Activated CD4-positive, alpha-beta T cell treated with anti-CD3 and anti-CD28 coated beads for 36 hours (primary cell): ENCODE measurements at regions not wholly inside any gene's neighbourhood (a gene's known extent, or its start where the extent isn't known, plus 50 kb on each side); places are given as distances from the start of the nearest gene placed in this dataset.

ENCODE experiments used
- ATAC-seq: fragments of 200-7000 bp; cut with Tn5 transposase; one replicate; pipeline ENCODE4 v1.10.0; 2021; ENCODE audit warnings: mild to moderate bottlenecking, moderate library complexity
- CTCF ChIA-PET: fragments of 350-600 bp; sonication (Branson Sonifier 250); formaldehyde crosslinking; loops from one replicate; lab custom pipeline; 2021; ENCODE audit warnings: antibody characterized with exemption; lab: Charles Lee
- POLR2A ChIA-PET: fragments of 350-600 bp; sonication (Branson Sonifier 250); formaldehyde crosslinking; loops from one replicate; lab custom pipeline; 2021; ENCODE audit warnings: antibody characterized with exemption, inconsistent platforms; lab: Charles Lee
- DNase-seq: peaks from one replicate; pipeline ENCODE4 v3.0.0-alpha.2; 2020
- H3K27ac Mint-ChIP-seq: one replicate; pipeline ENCODE4 v1.8.0; 2021; ENCODE audit warnings: mixed read lengths
- H3K27me3 Mint-ChIP-seq: one replicate; pipeline ENCODE4 v1.8.0; 2021; ENCODE audit warnings: mixed read lengths
- H3K36me3 Mint-ChIP-seq: one replicate; pipeline ENCODE4 v1.8.0; 2021; ENCODE audit warnings: low read depth, mixed read lengths
- H3K4me1 Mint-ChIP-seq: one replicate; pipeline ENCODE4 v1.8.0; 2021; ENCODE audit warnings: mixed read lengths
- H3K4me3 Mint-ChIP-seq: one replicate; pipeline ENCODE4 v1.8.0; 2021; ENCODE audit warnings: mild to moderate bottlenecking, moderate library complexity, mixed read lengths
- H3K9me3 Mint-ChIP-seq: one replicate; pipeline ENCODE4 v1.8.0; 2021; ENCODE audit warnings: low read depth, mixed read lengths
- intact Hi-C, 2 experiments: fragments of 100-400 bp; cut with DNase I in 1 of 2; cut with micrococcal nuclease in 1 of 2; formaldehyde crosslinking; loops; one replicate each; pipeline versions ENCODE4 v1.14.2 to v1.15.1; 2022 to 2024; cut with DNase I, micrococcal nuclease

- ChIA-PET POLR2A (no interaction called here), CTCF (no interaction called here)
- intact Hi-C loops, result no loop called here
- H3K27me3 Mint-ChIP-seq, result no peaks in the 10 kb centered on the region
- DNase-seq (no peak), ATAC-seq (no peak)
- no peaks in the 10 kb centered on the region for H3K36me3 Mint-ChIP-seq
- no peaks in the 10 kb centered on the region for H3K9me3 Mint-ChIP-seq
- no peak overlapping the region for H3K4me3 Mint-ChIP-seq
- no peak overlapping the region for H3K27ac Mint-ChIP-seq
- no peaks in the 10 kb centered on the region for H3K4me1 Mint-ChIP-seq
Measured at GRCh38 chr2:155026651-155027174, 328.2 kb downstream of the KCNJ3 start.

DNA sequence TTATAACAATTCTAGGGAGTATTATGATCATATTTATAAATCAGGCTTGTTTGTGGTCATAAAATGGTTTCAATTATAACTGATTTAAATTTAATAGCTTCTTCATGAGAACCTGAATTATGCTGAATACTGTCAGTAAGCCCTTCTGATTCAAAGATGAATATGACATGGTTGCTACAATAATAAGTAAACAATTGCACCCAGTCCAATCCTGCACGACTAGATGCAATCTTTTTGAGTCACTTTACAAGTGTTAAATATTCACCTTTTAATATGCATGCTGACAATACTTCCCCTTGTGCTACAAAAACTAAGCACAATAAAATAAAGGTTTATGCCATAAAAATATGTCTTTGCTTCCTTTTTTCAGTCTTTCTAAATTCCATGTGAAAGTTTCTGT is 325.2 kb downstream of the KCNJ3 start:
- ATAC-seq, result no peak
- Mint-ChIP-seq H3K4me3 (no peak overlapping the region), H3K9me3 (no peaks in the 10 kb centered on the region), H3K27ac (no peak overlapping the region), H3K27me3 (no peaks in the 10 kb centered on the region), H3K36me3 (no peaks in the 10 kb centered on the region), H3K4me1 (no peaks in the 10 kb centered on the region)
- POLR2A ChIA-PET, result no interaction called here
- intact Hi-C loops, result no loop called here
- DNase-seq, result no peak
- CTCF ChIA-PET, result interaction anchor here (0.6 kb wide), 1 partner anchor 543 kb away, joined by 3 read pairs; no protein-coding TSS in a partner anchor

DNA sequence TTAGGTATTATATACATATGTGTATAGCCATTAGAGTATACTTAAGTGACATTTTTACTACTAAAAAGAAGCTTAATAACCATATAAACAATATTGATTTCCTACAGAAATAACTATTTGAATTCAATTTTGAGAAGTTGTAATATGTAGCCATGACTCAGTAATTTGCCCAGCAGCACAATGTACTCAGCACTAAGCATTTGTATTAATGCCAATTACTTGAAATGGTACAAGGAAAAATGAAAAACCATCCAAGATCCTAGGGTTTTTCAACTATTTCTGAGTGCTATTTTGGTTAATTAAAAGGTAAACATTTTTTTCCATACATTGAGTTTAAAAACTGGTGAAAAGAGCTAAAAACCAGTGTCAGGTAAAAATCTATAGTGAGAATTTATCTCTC is 324.0 kb downstream of the KCNJ3 start:
- ATAC-seq (no peak), DNase-seq (no peak)
- intact Hi-C loops, result no loop called here
- no peaks in the 10 kb centered on the region for H3K36me3 Mint-ChIP-seq
- no peaks in the 10 kb centered on the region for H3K9me3 Mint-ChIP-seq
- ChIA-PET CTCF (interaction anchor here (1.7 kb wide), 1 partner anchor 10 kb away, joined by 4 read pairs; no protein-coding TSS in a partner anchor), POLR2A (no interaction called here)
- no peaks in the 10 kb centered on the region for H3K4me1 Mint-ChIP-seq
- no peak overlapping the region for H3K27ac Mint-ChIP-seq
- no peaks in the 10 kb centered on the region for H3K27me3 Mint-ChIP-seq
- H3K4me3 Mint-ChIP-seq, result no peak overlapping the region

- ATAC-seq (no peak), DNase-seq (no peak)
- Mint-ChIP-seq H3K27me3 (no peaks in the 10 kb centered on the region), H3K4me1 (no peaks in the 10 kb centered on the region), H3K27ac (no peak overlapping the region), H3K9me3 (no peaks in the 10 kb centered on the region), H3K36me3 (no peaks in the 10 kb centered on the region), H3K4me3 (no peak overlapping the region)
- CTCF ChIA-PET, result interaction anchor here (1.7 kb wide), 1 partner anchor 9 kb away, joined by 4 read pairs; no protein-coding TSS in a partner anchor
- POLR2A ChIA-PET, result no interaction called here
- intact Hi-C loops, result no loop called here
Measured at GRCh38 chr2:155021618-155022017, 323.1 kb downstream of the KCNJ3 start.

- Mint-ChIP-seq H3K4me1 (no peaks in the 10 kb centered on the region), H3K27me3 (no peaks in the 10 kb centered on the region), H3K4me3 (no peak overlapping the region), H3K36me3 (no peaks in the 10 kb centered on the region), H3K27ac (no peak overlapping the region), H3K9me3 (peaks cover under 1% of the 10 kb centered on the region)
- ChIA-PET POLR2A (no interaction called here), CTCF (no interaction called here)
- no peak for ATAC-seq
- intact Hi-C loops, result no loop called here
- DNase-seq, result no peak
Measured at GRCh38 chr2:155020246-155020645, 321.8 kb downstream of the KCNJ3 start.

GRCh38 chr2:155010925-155011324 is 312.4 kb downstream of the KCNJ3 start:
- no peak overlapping the region for H3K4me3 Mint-ChIP-seq
- POLR2A ChIA-PET, result no interaction called here
- ATAC-seq, result no peak

GRCh38 chr2:154995361-154995760 is 296.9 kb downstream of the KCNJ3 start:
- no peak for ATAC-seq
- no peak for DNase-seq
- CTCF ChIA-PET, result no interaction called here
- Mint-ChIP-seq H3K4me1 (no peaks in the 10 kb centered on the region), H3K27ac (no peak overlapping the region), H3K36me3 (no peaks in the 10 kb centered on the region), H3K4me3 (no peak overlapping the region), H3K27me3 (no peaks in the 10 kb centered on the region), H3K9me3 (peaks cover under 1% of the 10 kb centered on the region)
- intact Hi-C loops, result no loop called here
- POLR2A ChIA-PET, result no interaction called here

More at GRCh38 chr2:155010925-155011324, 312.4 kb downstream of the KCNJ3 start:
- Mint-ChIP-seq H3K27me3 (no peaks in the 10 kb centered on the region), H3K27ac (no peak overlapping the region), H3K9me3 (peaks cover 6% of the 10 kb centered on the region), H3K36me3 (no peaks in the 10 kb centered on the region), H3K4me1 (no peaks in the 10 kb centered on the region)
- DNase-seq, result no peak
- CTCF ChIA-PET, result no interaction called here
- intact Hi-C loops, result no loop called here

DNA sequence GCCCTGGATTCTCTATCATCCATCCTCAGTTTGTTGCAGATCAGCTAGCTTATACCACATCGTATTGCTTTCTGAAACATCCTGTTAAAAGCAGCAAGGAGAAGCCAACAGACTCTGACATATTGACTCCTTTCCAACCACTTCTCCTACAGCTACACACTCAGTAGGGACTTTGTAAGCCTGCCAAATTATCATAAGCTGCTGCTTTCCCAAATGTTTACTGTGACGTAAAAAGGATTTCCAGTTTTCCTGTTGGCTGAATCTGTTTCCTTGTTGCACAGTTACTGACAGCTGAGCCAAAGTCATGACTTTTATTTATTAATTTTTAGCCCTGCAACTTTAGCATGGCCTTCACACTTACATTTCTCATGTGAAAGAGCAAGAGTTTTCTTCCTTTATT is 294.3 kb downstream of the KCNJ3 start:
- no peak for ATAC-seq
- Mint-ChIP-seq H3K27me3 (no peaks in the 10 kb centered on the region), H3K36me3 (no peaks in the 10 kb centered on the region), H3K4me1 (no peaks in the 10 kb centered on the region), H3K9me3 (peaks cover 3% of the 10 kb centered on the region), H3K27ac (no peak overlapping the region), H3K4me3 (no peak overlapping the region)
- ChIA-PET POLR2A (no interaction called here), CTCF (no interaction called here)
- DNase-seq, result no peak
- intact Hi-C loops, result no loop called here

GRCh38 chr2:154978710-154979109 is 280.2 kb downstream of the KCNJ3 start:
- H3K36me3 Mint-ChIP-seq, result no peaks in the 10 kb centered on the region
- ChIA-PET POLR2A (no interaction called here), CTCF (no interaction called here)
- no peaks in the 10 kb centered on the region for H3K4me1 Mint-ChIP-seq
- intact Hi-C loops, result no loop called here
- DNase-seq (no peak), ATAC-seq (no peak)
- no peaks in the 10 kb centered on the region for H3K27me3 Mint-ChIP-seq
- H3K9me3 Mint-ChIP-seq, result peaks cover 1% of the 10 kb centered on the region
- H3K4me3 Mint-ChIP-seq, result no peak overlapping the region
- H3K27ac Mint-ChIP-seq, result no peak overlapping the region

DNA sequence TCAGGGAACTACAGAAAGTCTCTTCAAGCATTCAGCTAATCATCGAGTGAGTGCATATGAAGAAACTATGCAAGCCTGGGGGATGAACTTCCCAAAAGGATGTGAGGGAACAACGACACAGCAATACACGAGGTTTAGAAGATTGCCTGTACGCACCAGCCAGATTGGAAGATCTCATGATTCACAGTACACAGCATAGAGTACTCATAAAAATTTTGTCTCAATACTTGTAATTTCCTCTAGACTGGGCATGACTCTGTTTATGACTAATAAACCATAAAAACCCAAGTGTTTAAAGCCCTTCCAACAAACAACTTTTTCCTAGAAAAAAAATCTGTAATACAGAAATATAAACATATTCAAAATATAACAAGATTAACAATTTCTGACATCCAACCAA is 279.7 kb downstream of the KCNJ3 start:
- Mint-ChIP-seq H3K9me3 (peaks cover 1% of the 10 kb centered on the region), H3K27ac (no peak overlapping the region), H3K4me1 (no peaks in the 10 kb centered on the region), H3K36me3 (no peaks in the 10 kb centered on the region), H3K4me3 (no peak overlapping the region), H3K27me3 (no peaks in the 10 kb centered on the region)
- ATAC-seq (no peak), DNase-seq (no peak)
- ChIA-PET POLR2A (no interaction called here), CTCF (no interaction called here)
- intact Hi-C loops, result no loop called here

GRCh38 chr2:154974041-154974440 is 275.5 kb downstream of the KCNJ3 start:
- intact Hi-C loops, result no loop called here
- Mint-ChIP-seq H3K36me3 (no peaks in the 10 kb centered on the region), H3K27ac (no peak overlapping the region), H3K4me1 (no peaks in the 10 kb centered on the region), H3K27me3 (no peaks in the 10 kb centered on the region), H3K9me3 (peaks cover 3% of the 10 kb centered on the region), H3K4me3 (no peak overlapping the region)
- DNase-seq (no peak), ATAC-seq (no peak)
- ChIA-PET POLR2A (no interaction called here), CTCF (no interaction called here)

DNA sequence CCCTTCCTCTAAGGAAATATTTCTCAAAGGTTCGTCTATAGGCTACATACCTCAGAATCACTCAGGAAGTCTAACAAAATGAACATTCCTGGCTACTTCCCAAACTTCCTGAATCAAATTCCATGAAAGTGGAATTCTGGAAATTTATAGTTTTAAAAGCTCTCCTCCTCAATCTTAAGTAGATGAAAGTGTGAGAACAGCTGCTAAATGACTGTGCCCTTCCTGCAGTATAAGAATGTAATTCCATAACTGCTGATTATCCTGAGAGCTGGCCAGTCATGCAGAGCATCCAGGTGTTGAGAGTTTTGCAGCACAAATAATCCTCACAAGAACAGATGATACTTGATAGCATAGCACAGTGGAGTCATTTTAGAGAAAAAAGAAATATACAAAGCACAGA is 265.0 kb downstream of the KCNJ3 start:
- peaks cover 2% of the 10 kb centered on the region for H3K9me3 Mint-ChIP-seq
- no peaks in the 10 kb centered on the region for H3K27me3 Mint-ChIP-seq
- intact Hi-C loops, result no loop called here
- CTCF ChIA-PET, result no interaction called here
- no peak for ATAC-seq
- H3K4me1 Mint-ChIP-seq, result no peaks in the 10 kb centered on the region
- DNase-seq, result no peak
- H3K27ac Mint-ChIP-seq, result no peak overlapping the region
- H3K4me3 Mint-ChIP-seq, result no peak overlapping the region
- H3K36me3 Mint-ChIP-seq, result no peaks in the 10 kb centered on the region
- POLR2A ChIA-PET, result no interaction called here

- intact Hi-C loops, result no loop called here
- DNase-seq, result no peak
- H3K4me1 Mint-ChIP-seq, result no peaks in the 10 kb centered on the region
- peaks cover 2% of the 10 kb centered on the region for H3K9me3 Mint-ChIP-seq
- POLR2A ChIA-PET, result no interaction called here
- ATAC-seq, result no peak
- CTCF ChIA-PET, result no interaction called here
- no peak overlapping the region for H3K27ac Mint-ChIP-seq
- no peak overlapping the region for H3K4me3 Mint-ChIP-seq
- H3K27me3 Mint-ChIP-seq, result no peaks in the 10 kb centered on the region
- no peaks in the 10 kb centered on the region for H3K36me3 Mint-ChIP-seq
Measured at GRCh38 chr2:154961676-154962075, 263.2 kb downstream of the KCNJ3 start.
